ENCODE measurements at regions not wholly inside any gene's neighbourhood (a gene's known extent, or its start where the extent isn't known, plus 50 kb on each side); places are given as distances from the start of the nearest gene placed in this dataset.

DNA sequence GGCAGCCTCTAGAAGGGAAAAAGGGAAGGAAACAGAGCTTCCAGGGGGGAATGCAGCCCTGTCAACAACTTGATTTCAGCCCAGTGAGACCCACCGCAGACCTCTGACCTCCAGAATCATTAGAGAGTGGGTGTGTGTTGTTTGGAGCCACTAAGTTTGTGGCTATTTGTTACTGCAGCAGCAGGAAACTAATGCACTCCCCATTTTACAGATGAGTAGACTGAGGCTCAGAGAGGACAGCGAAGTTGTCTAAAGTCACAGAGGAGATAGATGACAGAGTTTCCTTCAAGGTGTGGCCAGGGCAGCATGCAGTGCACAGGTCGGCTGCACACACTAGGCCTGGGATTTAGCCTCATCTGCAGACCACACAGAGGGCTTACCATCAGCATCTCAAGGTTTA lies 81.8 kb upstream of the ALDH1L1 start (continued):
- TF ChIP-seq, protein P1, sequence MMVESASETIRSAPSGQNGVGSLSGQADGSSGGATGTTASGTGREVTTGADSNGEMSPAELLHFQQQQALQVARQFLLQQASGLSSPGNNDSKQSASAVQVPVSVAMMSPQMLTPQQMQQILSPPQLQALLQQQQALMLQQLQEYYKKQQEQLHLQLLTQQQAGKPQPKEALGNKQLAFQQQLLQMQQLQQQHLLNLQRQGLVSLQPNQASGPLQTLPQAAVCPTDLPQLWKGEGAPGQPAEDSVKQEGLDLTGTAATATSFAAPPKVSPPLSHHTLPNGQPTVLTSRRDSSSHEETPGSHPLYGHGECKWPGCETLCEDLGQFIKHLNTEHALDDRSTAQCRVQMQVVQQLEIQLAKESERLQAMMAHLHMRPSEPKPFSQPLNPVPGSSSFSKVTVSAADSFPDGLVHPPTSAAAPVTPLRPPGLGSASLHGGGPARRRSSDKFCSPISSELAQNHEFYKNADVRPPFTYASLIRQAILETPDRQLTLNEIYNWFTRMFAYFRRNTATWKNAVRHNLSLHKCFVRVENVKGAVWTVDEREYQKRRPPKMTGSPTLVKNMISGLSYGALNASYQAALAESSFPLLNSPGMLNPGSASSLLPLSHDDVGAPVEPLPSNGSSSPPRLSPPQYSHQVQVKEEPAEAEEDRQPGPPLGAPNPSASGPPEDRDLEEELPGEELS (CRISPR knock-in tag; IDR thresholded peaks at IDR 0.05): no peak

DNA sequence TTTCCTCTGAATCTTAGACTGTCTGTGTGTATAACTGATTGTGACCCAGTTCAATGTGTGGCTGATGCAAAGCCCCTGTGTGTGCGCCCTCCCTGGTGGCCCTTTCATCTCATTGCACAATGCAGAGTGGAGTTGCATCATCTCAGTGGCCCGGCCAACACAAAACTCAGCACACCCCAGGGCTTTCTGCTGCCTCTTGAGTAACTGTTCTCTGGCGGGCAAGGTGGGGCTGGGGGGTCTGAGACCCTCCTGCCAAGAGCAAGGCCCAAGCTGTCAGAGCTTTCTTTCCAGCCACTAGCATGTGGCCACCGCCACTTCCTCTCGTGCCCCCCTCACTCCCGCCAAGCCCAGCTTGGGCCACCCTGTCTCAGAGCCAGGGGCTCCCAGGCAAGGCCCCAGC lies 80.7 kb upstream of the ALDH1L1 start:
- Mint-ChIP-seq H3K9me3 (peaks cover 16% of the 10 kb centered on the region), H3K4me3 (no peak overlapping the region), H3K36me3 (peaks cover 10% of the 10 kb centered on the region), H3K27me3 (ENCODE audit: low read depth) (peaks cover 3% of the 10 kb centered on the region; the same call in 1 of the 2 replicates), H3K4me1 (peaks cover 25% of the 10 kb centered on the region), H3K27ac (no peak overlapping the region)
- DNase-seq (ENCODE audit: low spot score) (no peak), ATAC-seq (no peak; the same call in 1 of the 2 replicates)
- ChIA-PET CTCF (interaction anchor here (1.1 to 1.2 kb wide), 2 partner anchors 14 to 127 kb away, joined by 3 to 4 read pairs; no protein-coding TSS in a partner anchor), POLR2A (no interaction called here)
- no peak for TF ChIP-seq ZBTB21 (CRISPR knock-in tag; IDR thresholded peaks at IDR 0.05; ENCODE audit: borderline replicate concordance)
- TF ChIP-seq, protein P2, sequence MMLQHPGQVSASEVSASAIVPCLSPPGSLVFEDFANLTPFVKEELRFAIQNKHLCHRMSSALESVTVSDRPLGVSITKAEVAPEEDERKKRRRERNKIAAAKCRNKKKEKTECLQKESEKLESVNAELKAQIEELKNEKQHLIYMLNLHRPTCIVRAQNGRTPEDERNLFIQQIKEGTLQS (CRISPR knock-in tag; conservative IDR thresholded peaks at IDR 0.05): peak; percentile 77; the same call in 1 of the 2 replicates
- TF ChIP-seq ZNF138 (CRISPR knock-in tag; conservative IDR thresholded peaks at IDR 0.05): no peak
- TF ChIP-seq, protein P3, sequence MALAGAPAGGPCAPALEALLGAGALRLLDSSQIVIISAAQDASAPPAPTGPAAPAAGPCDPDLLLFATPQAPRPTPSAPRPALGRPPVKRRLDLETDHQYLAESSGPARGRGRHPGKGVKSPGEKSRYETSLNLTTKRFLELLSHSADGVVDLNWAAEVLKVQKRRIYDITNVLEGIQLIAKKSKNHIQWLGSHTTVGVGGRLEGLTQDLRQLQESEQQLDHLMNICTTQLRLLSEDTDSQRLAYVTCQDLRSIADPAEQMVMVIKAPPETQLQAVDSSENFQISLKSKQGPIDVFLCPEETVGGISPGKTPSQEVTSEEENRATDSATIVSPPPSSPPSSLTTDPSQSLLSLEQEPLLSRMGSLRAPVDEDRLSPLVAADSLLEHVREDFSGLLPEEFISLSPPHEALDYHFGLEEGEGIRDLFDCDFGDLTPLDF (CRISPR knock-in tag; IDR thresholded peaks at IDR 0.05): no peak
- TF ChIP-seq KAT7 (CRISPR knock-in tag; IDR thresholded peaks at IDR 0.05; ENCODE audit: borderline replicate concordance): no peak
- TF ChIP-seq, protein P4, sequence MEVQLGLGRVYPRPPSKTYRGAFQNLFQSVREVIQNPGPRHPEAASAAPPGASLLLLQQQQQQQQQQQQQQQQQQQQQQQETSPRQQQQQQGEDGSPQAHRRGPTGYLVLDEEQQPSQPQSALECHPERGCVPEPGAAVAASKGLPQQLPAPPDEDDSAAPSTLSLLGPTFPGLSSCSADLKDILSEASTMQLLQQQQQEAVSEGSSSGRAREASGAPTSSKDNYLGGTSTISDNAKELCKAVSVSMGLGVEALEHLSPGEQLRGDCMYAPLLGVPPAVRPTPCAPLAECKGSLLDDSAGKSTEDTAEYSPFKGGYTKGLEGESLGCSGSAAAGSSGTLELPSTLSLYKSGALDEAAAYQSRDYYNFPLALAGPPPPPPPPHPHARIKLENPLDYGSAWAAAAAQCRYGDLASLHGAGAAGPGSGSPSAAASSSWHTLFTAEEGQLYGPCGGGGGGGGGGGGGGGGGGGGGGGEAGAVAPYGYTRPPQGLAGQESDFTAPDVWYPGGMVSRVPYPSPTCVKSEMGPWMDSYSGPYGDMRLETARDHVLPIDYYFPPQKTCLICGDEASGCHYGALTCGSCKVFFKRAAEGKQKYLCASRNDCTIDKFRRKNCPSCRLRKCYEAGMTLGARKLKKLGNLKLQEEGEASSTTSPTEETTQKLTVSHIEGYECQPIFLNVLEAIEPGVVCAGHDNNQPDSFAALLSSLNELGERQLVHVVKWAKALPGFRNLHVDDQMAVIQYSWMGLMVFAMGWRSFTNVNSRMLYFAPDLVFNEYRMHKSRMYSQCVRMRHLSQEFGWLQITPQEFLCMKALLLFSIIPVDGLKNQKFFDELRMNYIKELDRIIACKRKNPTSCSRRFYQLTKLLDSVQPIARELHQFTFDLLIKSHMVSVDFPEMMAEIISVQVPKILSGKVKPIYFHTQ (CRISPR knock-in tag; IDR thresholded peaks at IDR 0.05): no peak
- no peak for TF ChIP-seq TEAD4 (CRISPR knock-in tag; IDR thresholded peaks at IDR 0.05)
- TF ChIP-seq, protein P5, sequence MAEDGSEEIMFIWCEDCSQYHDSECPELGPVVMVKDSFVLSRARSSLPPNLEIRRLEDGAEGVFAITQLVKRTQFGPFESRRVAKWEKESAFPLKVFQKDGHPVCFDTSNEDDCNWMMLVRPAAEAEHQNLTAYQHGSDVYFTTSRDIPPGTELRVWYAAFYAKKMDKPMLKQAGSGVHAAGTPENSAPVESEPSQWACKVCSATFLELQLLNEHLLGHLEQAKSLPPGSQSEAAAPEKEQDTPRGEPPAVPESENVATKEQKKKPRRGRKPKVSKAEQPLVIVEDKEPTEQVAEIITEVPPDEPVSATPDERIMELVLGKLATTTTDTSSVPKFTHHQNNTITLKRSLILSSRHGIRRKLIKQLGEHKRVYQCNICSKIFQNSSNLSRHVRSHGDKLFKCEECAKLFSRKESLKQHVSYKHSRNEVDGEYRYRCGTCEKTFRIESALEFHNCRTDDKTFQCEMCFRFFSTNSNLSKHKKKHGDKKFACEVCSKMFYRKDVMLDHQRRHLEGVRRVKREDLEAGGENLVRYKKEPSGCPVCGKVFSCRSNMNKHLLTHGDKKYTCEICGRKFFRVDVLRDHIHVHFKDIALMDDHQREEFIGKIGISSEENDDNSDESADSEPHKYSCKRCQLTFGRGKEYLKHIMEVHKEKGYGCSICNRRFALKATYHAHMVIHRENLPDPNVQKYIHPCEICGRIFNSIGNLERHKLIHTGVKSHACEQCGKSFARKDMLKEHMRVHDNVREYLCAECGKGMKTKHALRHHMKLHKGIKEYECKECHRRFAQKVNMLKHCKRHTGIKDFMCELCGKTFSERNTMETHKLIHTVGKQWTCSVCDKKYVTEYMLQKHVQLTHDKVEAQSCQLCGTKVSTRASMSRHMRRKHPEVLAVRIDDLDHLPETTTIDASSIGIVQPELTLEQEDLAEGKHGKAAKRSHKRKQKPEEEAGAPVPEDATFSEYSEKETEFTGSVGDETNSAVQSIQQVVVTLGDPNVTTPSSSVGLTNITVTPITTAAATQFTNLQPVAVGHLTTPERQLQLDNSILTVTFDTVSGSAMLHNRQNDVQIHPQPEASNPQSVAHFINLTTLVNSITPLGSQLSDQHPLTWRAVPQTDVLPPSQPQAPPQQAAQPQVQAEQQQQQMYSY (CRISPR knock-in tag; IDR thresholded peaks at IDR 0.05): no peak
- TF ChIP-seq IRF2 (CRISPR knock-in tag; IDR thresholded peaks at IDR 0.05; ENCODE audit: borderline replicate concordance, low read depth): no peak
- TF ChIP-seq, protein P6, sequence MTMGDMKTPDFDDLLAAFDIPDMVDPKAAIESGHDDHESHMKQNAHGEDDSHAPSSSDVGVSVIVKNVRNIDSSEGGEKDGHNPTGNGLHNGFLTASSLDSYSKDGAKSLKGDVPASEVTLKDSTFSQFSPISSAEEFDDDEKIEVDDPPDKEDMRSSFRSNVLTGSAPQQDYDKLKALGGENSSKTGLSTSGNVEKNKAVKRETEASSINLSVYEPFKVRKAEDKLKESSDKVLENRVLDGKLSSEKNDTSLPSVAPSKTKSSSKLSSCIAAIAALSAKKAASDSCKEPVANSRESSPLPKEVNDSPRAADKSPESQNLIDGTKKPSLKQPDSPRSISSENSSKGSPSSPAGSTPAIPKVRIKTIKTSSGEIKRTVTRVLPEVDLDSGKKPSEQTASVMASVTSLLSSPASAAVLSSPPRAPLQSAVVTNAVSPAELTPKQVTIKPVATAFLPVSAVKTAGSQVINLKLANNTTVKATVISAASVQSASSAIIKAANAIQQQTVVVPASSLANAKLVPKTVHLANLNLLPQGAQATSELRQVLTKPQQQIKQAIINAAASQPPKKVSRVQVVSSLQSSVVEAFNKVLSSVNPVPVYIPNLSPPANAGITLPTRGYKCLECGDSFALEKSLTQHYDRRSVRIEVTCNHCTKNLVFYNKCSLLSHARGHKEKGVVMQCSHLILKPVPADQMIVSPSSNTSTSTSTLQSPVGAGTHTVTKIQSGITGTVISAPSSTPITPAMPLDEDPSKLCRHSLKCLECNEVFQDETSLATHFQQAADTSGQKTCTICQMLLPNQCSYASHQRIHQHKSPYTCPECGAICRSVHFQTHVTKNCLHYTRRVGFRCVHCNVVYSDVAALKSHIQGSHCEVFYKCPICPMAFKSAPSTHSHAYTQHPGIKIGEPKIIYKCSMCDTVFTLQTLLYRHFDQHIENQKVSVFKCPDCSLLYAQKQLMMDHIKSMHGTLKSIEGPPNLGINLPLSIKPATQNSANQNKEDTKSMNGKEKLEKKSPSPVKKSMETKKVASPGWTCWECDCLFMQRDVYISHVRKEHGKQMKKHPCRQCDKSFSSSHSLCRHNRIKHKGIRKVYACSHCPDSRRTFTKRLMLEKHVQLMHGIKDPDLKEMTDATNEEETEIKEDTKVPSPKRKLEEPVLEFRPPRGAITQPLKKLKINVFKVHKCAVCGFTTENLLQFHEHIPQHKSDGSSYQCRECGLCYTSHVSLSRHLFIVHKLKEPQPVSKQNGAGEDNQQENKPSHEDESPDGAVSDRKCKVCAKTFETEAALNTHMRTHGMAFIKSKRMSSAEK (CRISPR knock-in tag; IDR thresholded peaks at IDR 0.05; ENCODE audit: borderline replicate concordance): 0 out of 2 replicates have a peak, but pooled peaks have one; percentile 23
- no peak for TF ChIP-seq FOXP1 (CRISPR knock-in tag; IDR thresholded peaks at IDR 0.05; ENCODE audit: borderline replicate concordance)
- TF ChIP-seq JAZF1 (CRISPR knock-in tag; IDR thresholded peaks at IDR 0.05): no peak
- TF ChIP-seq RELA (CRISPR knock-in tag; IDR thresholded peaks at IDR 0.05; ENCODE audit: borderline replicate concordance): no peak
- TF ChIP-seq GABPB1 (CRISPR knock-in tag; IDR thresholded peaks at IDR 0.05): peak; percentile 100
- TF ChIP-seq NR3C1 (CRISPR knock-in tag; conservative IDR thresholded peaks at IDR 0.05; ENCODE audit: low read depth): no peak
- TF ChIP-seq, protein P7, sequence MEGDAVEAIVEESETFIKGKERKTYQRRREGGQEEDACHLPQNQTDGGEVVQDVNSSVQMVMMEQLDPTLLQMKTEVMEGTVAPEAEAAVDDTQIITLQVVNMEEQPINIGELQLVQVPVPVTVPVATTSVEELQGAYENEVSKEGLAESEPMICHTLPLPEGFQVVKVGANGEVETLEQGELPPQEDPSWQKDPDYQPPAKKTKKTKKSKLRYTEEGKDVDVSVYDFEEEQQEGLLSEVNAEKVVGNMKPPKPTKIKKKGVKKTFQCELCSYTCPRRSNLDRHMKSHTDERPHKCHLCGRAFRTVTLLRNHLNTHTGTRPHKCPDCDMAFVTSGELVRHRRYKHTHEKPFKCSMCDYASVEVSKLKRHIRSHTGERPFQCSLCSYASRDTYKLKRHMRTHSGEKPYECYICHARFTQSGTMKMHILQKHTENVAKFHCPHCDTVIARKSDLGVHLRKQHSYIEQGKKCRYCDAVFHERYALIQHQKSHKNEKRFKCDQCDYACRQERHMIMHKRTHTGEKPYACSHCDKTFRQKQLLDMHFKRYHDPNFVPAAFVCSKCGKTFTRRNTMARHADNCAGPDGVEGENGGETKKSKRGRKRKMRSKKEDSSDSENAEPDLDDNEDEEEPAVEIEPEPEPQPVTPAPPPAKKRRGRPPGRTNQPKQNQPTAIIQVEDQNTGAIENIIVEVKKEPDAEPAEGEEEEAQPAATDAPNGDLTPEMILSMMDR (IDR thresholded peaks at IDR 0.05): no peak
- TF ChIP-seq ELF4 (CRISPR knock-in tag; IDR thresholded peaks at IDR 0.05; ENCODE audit: low read depth): no peak
